OCI-LY3 (cell line): ENCODE measurements at regions not wholly inside any gene's neighbourhood (a gene's known extent, or its start where the extent isn't known, plus 50 kb on each side); places are given as distances from the start of the nearest gene placed in this dataset.

Experiments
- H2AFZ ChIP-seq: fragments of 200-600, 300-600 bp; shearing (Covaris generic); 2 replicates; pipeline ENCODE4 v1.6.0; 2014; ENCODE audit warnings: antibody characterized with exemption, low read depth, low read length
- H3K27ac ChIP-seq: fragments of 200-600, 300-600 bp; sonication (generic); 2 replicates; pipeline ENCODE4 v1.5.1; 2014; ENCODE audit warnings: mild to moderate bottlenecking, low read length, moderate library complexity, mixed read lengths
- H3K27me3 ChIP-seq: fragments of 200-600, 300-600 bp; sonication (generic); 2 replicates; pipeline ENCODE4 v1.6.1; 2014; ENCODE audit warnings: low read depth, low read length, mixed read lengths
- H3K36me3 ChIP-seq: fragments of 200-600, 300-600 bp; sonication (generic); replicated peaks from 2 replicates; pipeline ENCODE3; 2014; ENCODE audit warnings: low read depth, low read length, mixed read lengths
- H3K4me1 ChIP-seq: fragments of 300-600, 200-600 bp; sonication (generic); 2 replicates; pipeline ENCODE4 v1.6.1; 2014; ENCODE audit warnings: low read length, mixed read lengths
- H3K4me2 ChIP-seq: fragments of 200-600, 300-600 bp; sonication (generic); 2 replicates; pipeline ENCODE4 v1.6.1; 2014; ENCODE audit warnings: low read length, mixed read lengths
- H3K4me3 ChIP-seq: fragments of 300-600, 200-600 bp; sonication (generic); 2 replicates; pipeline ENCODE4 v1.5.1; 2014; ENCODE audit warnings: antibody characterized with exemption, mild to moderate bottlenecking, low read length, moderate library complexity
- H3K79me2 ChIP-seq: fragments of 300-600, 200-600 bp; shearing (Covaris generic); 2 replicates; pipeline ENCODE4 v1.6.1; 2014; ENCODE audit warnings: mild to moderate bottlenecking, low read length, mixed read lengths
- H3K9ac ChIP-seq: fragments of 300-600, 200-600 bp; shearing (Covaris generic); 2 replicates; pipeline ENCODE4 v1.6.0; 2014; ENCODE audit warnings: mild to moderate bottlenecking, low read length, moderate library complexity
- H3K9me3 ChIP-seq: fragments of 200-600, 300-600 bp; shearing (Covaris generic); 2 replicates; pipeline ENCODE4 v1.6.1; 2014; ENCODE audit warnings: low read length, mixed read lengths; ENCODE audit not compliant: insufficient read depth
- H4K20me1 ChIP-seq: fragments of 200-600, 300-600 bp; sonication (generic); 2 replicates; pipeline ENCODE4 v1.6.1; 2016; ENCODE audit warnings: low read length, mixed read lengths; ENCODE audit not compliant: insufficient read depth
- CTCF ChIP-seq: fragments of 200-600, 300-600 bp; sonication (generic); IDR thresholded peaks from 2 replicates; pipeline ENCODE4 v1.5.1; 2014; ENCODE audit warnings: antibody characterized with exemption, low read length, low read depth
- EZH2phosphoT487 ChIP-seq: fragments of 200-600 bp; shearing (Covaris generic); IDR thresholded peaks from 2 replicates; pipeline ENCODE4 v1.6.1; 2018; ENCODE audit warnings: antibody characterized with exemption, mixed run types, low read depth

GRCh38 chr4:4643306-4643705, 101.5 kb upstream of the STX18 start:
- no peak overlapping the region for H3K9ac ChIP-seq
- H2AFZ ChIP-seq: no peak overlapping the region
- no peak overlapping the region for H3K4me2 ChIP-seq
- H3K27ac ChIP-seq: no peak overlapping the region
- no peaks in the 10 kb centered on the region for H3K79me2 ChIP-seq
- H3K27me3 ChIP-seq: no peaks in the 10 kb centered on the region
- H4K20me1 ChIP-seq: no peaks in the 10 kb centered on the region
- TF ChIP-seq CTCF: no peak
- TF ChIP-seq EZH2phosphoT487: no peak
- H3K4me1 ChIP-seq: peaks cover 16% of the 10 kb centered on the region
- H3K36me3 ChIP-seq: peaks cover 13% of the 10 kb centered on the region
- no peak overlapping the region for H3K4me3 ChIP-seq
- H3K9me3 ChIP-seq: 0 out of 2 replicates have a peak, but pooled peaks cover 4% of the 10 kb centered on the region

GRCh38 chr4:4642496-4643000, 100.7 kb upstream of the STX18 start:
- Histone ChIP-seq H3K79me2 (no peaks in the 10 kb centered on the region), H3K4me1 (peaks cover 23% of the 10 kb centered on the region), H3K27me3 (no peaks in the 10 kb centered on the region), H3K27ac (no peak overlapping the region), H4K20me1 (no peaks in the 10 kb centered on the region), H3K4me2 (no peak overlapping the region), H3K36me3 (peaks cover 17% of the 10 kb centered on the region), H3K4me3 (no peak overlapping the region), H3K9ac (no peak overlapping the region), H3K9me3 (0 out of 2 replicates have a peak, but pooled peaks cover 4% of the 10 kb centered on the region), H2AFZ (no peak overlapping the region)
- no peak for TF ChIP-seq CTCF
- TF ChIP-seq EZH2phosphoT487: no peak

- Histone ChIP-seq H3K36me3 (peaks cover 17% of the 10 kb centered on the region), H3K4me2 (no peak overlapping the region), H3K27ac (no peak overlapping the region), H3K9me3 (0 out of 2 replicates have a peak, but pooled peaks cover 4% of the 10 kb centered on the region), H2AFZ (no peak overlapping the region), H3K4me3 (no peak overlapping the region), H3K4me1 (peaks cover 30% of the 10 kb centered on the region), H4K20me1 (no peaks in the 10 kb centered on the region), H3K27me3 (no peaks in the 10 kb centered on the region), H3K9ac (no peak overlapping the region), H3K79me2 (no peaks in the 10 kb centered on the region)
- TF ChIP-seq EZH2phosphoT487 (no peak), CTCF (no peak)
Measured at GRCh38 chr4:4641661-4642495, 100.0 kb upstream of the STX18 start.

- no peaks in the 10 kb centered on the region for H4K20me1 ChIP-seq
- H3K9ac ChIP-seq: no peak overlapping the region
- H2AFZ ChIP-seq: no peak overlapping the region
- H3K4me1 ChIP-seq: peaks cover 36% of the 10 kb centered on the region
- H3K9me3 ChIP-seq: 0 out of 2 replicates have a peak, but pooled peaks cover 4% of the 10 kb centered on the region
- no peaks in the 10 kb centered on the region for H3K27me3 ChIP-seq
- no peak overlapping the region for H3K27ac ChIP-seq
- no peak for TF ChIP-seq CTCF
- TF ChIP-seq EZH2phosphoT487: no peak
- no peak overlapping the region for H3K4me3 ChIP-seq
- H3K4me2 ChIP-seq: no peak overlapping the region
- H3K36me3 ChIP-seq: peaks cover 17% of the 10 kb centered on the region
- H3K79me2 ChIP-seq: no peaks in the 10 kb centered on the region
Measured at GRCh38 chr4:4641254-4641653, 99.4 kb upstream of the STX18 start.
